Liver (tissue), 8 donors: ENCODE measurements at regions not wholly inside any gene's neighbourhood (a gene's known extent, or its start where the extent isn't known, plus 50 kb on each side); places are given as distances from the start of the nearest gene placed in this dataset.

Experiments
- DNase-seq: peaks from one replicate; pipeline ENCODE4 v3.0.0-alpha.2; 2017; ENCODE audit warnings: low spot score
- H3K27ac ChIP-seq, 2 donors: one replicate each; pipeline ENCODE4 v1.7.0; 2013; ENCODE audit warnings: inconsistent platforms in 2 of 2, low read length in 2 of 2, control low read depth in 1 of 2, low read depth in 1 of 2, mild to moderate bottlenecking in 1 of 2
- H3K27me3 ChIP-seq, 4 donors: one replicate each; pipeline versions ENCODE4 v1.6.1 to v1.7.0; 2013; ENCODE audit warnings: low read length in 3 of 4, inconsistent platforms in 1 of 4, mild to moderate bottlenecking in 1 of 4, moderate library complexity in 1 of 4; ENCODE audit not compliant: control insufficient read depth in 4 of 4, insufficient read depth in 4 of 4
- H3K36me3 ChIP-seq, 4 donors: one replicate each; pipeline versions ENCODE4 v1.6.1 to v1.7.0; 2013; ENCODE audit warnings: low read length in 3 of 4, mild to moderate bottlenecking in 3 of 4, low read depth in 1 of 4, moderate library complexity in 1 of 4; ENCODE audit not compliant: control insufficient read depth in 4 of 4, insufficient read depth in 3 of 4
- H3K4me1 ChIP-seq, 4 donors: one replicate each; pipeline versions ENCODE4 v1.6.1 to v1.7.0; 2013; ENCODE audit warnings: low read length in 3 of 4, mild to moderate bottlenecking in 3 of 4, moderate library complexity in 1 of 4; ENCODE audit not compliant: control insufficient read depth in 4 of 4, insufficient read depth in 4 of 4
- H3K4me3 ChIP-seq, 3 donors: one replicate each; pipeline versions ENCODE4 v1.6.1 to v1.7.0; 2013; ENCODE audit warnings: low read length in 3 of 3, control low read depth in 1 of 3, low read depth in 1 of 3, mild to moderate bottlenecking in 1 of 3
- H3K9ac ChIP-seq, 2 donors: one replicate each; pipeline ENCODE4 v1.7.0; 2013; ENCODE audit warnings: low read length in 2 of 2, mild to moderate bottlenecking in 2 of 2, moderate library complexity in 2 of 2, control low read depth in 1 of 2, low read depth in 1 of 2
- H3K9me3 ChIP-seq, 4 donors: one replicate each; pipeline versions ENCODE4 v1.6.1 to v1.7.0; 2013; ENCODE audit warnings: low read length in 3 of 4; ENCODE audit not compliant: control insufficient read depth in 4 of 4
- EGR1 ChIP-seq, 2 donors: IDR thresholded peaks; 2 replicates each; pipeline ENCODE4 v1.6.1; 2016 to 2018; ENCODE audit warnings: antibody characterized with exemption in 2 of 2, low read depth in 2 of 2
- FOXA1 ChIP-seq: IDR thresholded peaks from 2 replicates; pipeline ENCODE4 v1.6.1; 2016; ENCODE audit warnings: antibody characterized with exemption
- FOXA2 ChIP-seq: IDR thresholded peaks from 2 replicates; pipeline ENCODE4 v1.6.1; 2016; ENCODE audit warnings: antibody characterized with exemption
- GABPA ChIP-seq, 2 donors: IDR thresholded peaks in 1 of 2; conservative IDR thresholded peaks in 1 of 2; 2 replicates each; pipeline ENCODE4 v1.6.1; 2016; ENCODE audit warnings: antibody characterized with exemption in 2 of 2, mild to moderate bottlenecking in 1 of 2, moderate library complexity in 1 of 2
- HNF4A ChIP-seq, 2 donors: conservative IDR thresholded peaks; 2 replicates each; pipeline ENCODE4 v1.6.1; 2016; ENCODE audit warnings: antibody characterized with exemption in 2 of 2, mild to moderate bottlenecking in 2 of 2
- HNF4G ChIP-seq: IDR thresholded peaks from 2 replicates; pipeline ENCODE4 v1.6.1; 2016; ENCODE audit warnings: antibody characterized with exemption
- JUND ChIP-seq, 2 donors: IDR thresholded peaks; 2 replicates each; pipeline ENCODE4 v1.6.1; 2016; ENCODE audit warnings: antibody characterized with exemption in 2 of 2
- NR2F2 ChIP-seq: IDR thresholded peaks from 2 replicates; pipeline ENCODE4 v1.6.1; 2016; ENCODE audit warnings: antibody characterized with exemption
- RAD21 ChIP-seq, 2 donors: IDR thresholded peaks; 2 replicates each; pipeline ENCODE4 v1.6.1; 2016; ENCODE audit warnings: antibody characterized with exemption in 2 of 2, mild to moderate bottlenecking in 2 of 2
- RXRA ChIP-seq, 2 donors: IDR thresholded peaks; 2 replicates each; pipeline ENCODE4 v1.6.1; 2017 to 2018; ENCODE audit warnings: antibody characterized with exemption in 2 of 2, mild to moderate bottlenecking in 1 of 2
- SP1 ChIP-seq: IDR thresholded peaks from 2 replicates; pipeline ENCODE4 v1.6.1; 2018; ENCODE audit warnings: antibody characterized with exemption, mild to moderate bottlenecking
- TAF1 ChIP-seq: conservative IDR thresholded peaks from 2 replicates; pipeline ENCODE4 v1.6.1; 2016; ENCODE audit warnings: antibody characterized with exemption, mild to moderate bottlenecking
- YY1 ChIP-seq: IDR thresholded peaks from 2 replicates; pipeline ENCODE4 v1.6.1; 2016; ENCODE audit warnings: antibody characterized with exemption, mild to moderate bottlenecking
- WGBS: extraction: QIAGEN DNeasy Blood & Tissue Kit; methylation state at CpG from one replicate; pipeline ENCODE4 v1.1.7; 2013; 5-methylcytosine and 5-hydroxymethylcytosine counted together
- TF ChIP-seq, protein P1 (sequence below): fragments of 150-350 bp; IDR thresholded peaks from 2 replicates; pipeline ENCODE4 v1.5.1; 2017; ENCODE audit warnings: improper control_type of control experiment, low read depth, low read length; ENCODE audit not compliant: missing input control
- TF ChIP-seq, protein P2 (sequence below): IDR thresholded peaks from 2 replicates; pipeline ENCODE4 v1.6.1; 2016; ENCODE audit warnings: antibody characterized with exemption
- TF ChIP-seq, protein P3 (sequence below): IDR thresholded peaks from 2 replicates; pipeline ENCODE4 v1.6.1; 2016; ENCODE audit warnings: antibody characterized with exemption
- TF ChIP-seq, protein P4 (sequence below): IDR thresholded peaks from 2 replicates; pipeline ENCODE4 v1.6.1; 2016; ENCODE audit warnings: antibody characterized with exemption, mild to moderate bottlenecking
- TF ChIP-seq, protein P5 (sequence below): IDR thresholded peaks from 2 replicates; pipeline ENCODE4 v1.6.1; 2016; ENCODE audit warnings: antibody characterized with exemption
- donor health status: healthy.
- donor health status: healthy.
- donor health status: healthy.
- donor health status: healthy.
- donor health status: healthy.

DNA sequence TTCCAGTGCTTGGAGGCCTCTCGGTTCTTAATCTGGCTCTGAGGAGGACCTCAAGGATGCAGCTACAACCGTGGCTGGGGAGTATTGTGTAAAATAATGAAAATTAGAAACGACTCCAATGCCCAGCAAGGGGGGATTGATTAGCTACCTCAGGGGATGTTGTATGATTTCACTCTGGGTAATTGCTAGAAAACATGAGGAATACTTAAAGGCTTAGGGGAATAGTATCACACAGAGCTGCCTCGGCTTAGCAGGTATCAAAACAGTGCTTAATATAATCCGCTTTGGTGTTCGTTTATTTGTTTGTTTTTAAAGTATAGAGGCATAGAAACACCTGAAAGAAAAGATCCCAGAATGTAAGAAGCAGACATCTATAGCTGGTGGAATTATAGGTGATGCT lies 102.5 kb downstream of the INHBB start (continued):
- TF ChIP-seq, protein P1, sequence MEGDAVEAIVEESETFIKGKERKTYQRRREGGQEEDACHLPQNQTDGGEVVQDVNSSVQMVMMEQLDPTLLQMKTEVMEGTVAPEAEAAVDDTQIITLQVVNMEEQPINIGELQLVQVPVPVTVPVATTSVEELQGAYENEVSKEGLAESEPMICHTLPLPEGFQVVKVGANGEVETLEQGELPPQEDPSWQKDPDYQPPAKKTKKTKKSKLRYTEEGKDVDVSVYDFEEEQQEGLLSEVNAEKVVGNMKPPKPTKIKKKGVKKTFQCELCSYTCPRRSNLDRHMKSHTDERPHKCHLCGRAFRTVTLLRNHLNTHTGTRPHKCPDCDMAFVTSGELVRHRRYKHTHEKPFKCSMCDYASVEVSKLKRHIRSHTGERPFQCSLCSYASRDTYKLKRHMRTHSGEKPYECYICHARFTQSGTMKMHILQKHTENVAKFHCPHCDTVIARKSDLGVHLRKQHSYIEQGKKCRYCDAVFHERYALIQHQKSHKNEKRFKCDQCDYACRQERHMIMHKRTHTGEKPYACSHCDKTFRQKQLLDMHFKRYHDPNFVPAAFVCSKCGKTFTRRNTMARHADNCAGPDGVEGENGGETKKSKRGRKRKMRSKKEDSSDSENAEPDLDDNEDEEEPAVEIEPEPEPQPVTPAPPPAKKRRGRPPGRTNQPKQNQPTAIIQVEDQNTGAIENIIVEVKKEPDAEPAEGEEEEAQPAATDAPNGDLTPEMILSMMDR, result no peak
- TF ChIP-seq, protein P2, sequence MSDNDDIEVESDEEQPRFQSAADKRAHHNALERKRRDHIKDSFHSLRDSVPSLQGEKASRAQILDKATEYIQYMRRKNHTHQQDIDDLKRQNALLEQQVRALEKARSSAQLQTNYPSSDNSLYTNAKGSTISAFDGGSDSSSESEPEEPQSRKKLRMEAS, result no peak
- TF ChIP-seq JUND (IDR thresholded peaks at IDR 0.05) (no peak), HNF4G (no peak), RXRA (IDR thresholded peaks at IDR 0.05) (no peak)
- TF ChIP-seq, protein P3, sequence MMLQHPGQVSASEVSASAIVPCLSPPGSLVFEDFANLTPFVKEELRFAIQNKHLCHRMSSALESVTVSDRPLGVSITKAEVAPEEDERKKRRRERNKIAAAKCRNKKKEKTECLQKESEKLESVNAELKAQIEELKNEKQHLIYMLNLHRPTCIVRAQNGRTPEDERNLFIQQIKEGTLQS, result no peak

DNA sequence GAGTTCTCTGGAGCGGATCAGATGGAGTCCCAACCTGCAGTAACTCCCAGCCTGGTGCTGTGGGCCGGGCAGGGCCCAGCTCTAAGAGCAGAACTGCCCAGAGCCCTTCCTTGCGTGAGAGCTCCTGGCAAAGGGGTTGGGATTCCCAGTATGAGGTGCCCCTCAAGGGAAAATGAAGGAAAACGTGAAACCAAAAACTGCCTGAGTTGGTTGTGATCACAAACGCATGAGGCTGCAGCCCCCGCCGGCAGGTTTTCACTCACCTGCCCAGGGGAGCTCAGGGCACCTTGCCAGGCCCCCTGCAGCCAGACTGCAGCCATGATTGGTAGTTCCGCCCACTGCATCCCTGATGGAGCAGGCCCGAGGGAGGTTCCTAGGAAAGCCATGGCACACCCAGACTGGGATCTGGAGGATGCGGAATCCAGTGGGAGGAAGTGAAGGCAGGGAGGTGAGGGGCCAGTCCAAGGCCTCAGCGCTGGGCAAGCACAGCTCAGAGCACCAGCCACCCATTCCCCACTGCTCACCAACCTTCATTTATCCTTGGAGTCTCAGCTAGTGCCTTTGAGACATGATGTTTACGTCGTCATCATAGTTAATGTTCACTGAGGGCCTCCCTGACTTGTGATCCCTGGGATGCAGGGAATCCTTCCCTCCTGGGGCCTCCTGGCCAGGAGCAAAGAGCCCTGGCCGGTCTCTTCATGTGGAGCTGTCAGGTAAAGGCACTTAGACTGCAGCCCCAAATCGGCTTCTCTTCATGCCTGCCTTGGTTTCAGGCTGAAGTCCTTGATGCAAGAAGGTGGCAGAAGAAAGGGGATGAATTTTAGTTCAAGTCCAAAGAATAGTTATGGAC lies 103.2 kb downstream of the INHBB start:
- H3K9me3 ChIP-seq, result no peaks in the 10 kb centered on the region
- no peak overlapping the region for H3K9ac ChIP-seq
- no peaks in the 10 kb centered on the region for H3K27me3 ChIP-seq
- H3K36me3 ChIP-seq, result no peaks in the 10 kb centered on the region
- H3K27ac ChIP-seq, result no peak overlapping the region
- H3K4me3 ChIP-seq, result no peak overlapping the region
- TF ChIP-seq, protein P2, result no peak
- no peak for TF ChIP-seq FOXA1
- no peak for TF ChIP-seq RXRA (IDR thresholded peaks at IDR 0.05)
- TF ChIP-seq, protein P3, result no peak
- TF ChIP-seq TAF1, result no peak
- TF ChIP-seq SP1, result no peak
- no peak for TF ChIP-seq HNF4A (conservative IDR thresholded peaks at IDR 0.05)
- TF ChIP-seq EGR1 (IDR thresholded peaks at IDR 0.05; ENCODE audit: low read depth in 2 of 2), result no peak
- TF ChIP-seq, protein P1, result no peak
- TF ChIP-seq NR2F2, result no peak
- no peak for TF ChIP-seq JUND (IDR thresholded peaks at IDR 0.05)
- TF ChIP-seq, protein P4, sequence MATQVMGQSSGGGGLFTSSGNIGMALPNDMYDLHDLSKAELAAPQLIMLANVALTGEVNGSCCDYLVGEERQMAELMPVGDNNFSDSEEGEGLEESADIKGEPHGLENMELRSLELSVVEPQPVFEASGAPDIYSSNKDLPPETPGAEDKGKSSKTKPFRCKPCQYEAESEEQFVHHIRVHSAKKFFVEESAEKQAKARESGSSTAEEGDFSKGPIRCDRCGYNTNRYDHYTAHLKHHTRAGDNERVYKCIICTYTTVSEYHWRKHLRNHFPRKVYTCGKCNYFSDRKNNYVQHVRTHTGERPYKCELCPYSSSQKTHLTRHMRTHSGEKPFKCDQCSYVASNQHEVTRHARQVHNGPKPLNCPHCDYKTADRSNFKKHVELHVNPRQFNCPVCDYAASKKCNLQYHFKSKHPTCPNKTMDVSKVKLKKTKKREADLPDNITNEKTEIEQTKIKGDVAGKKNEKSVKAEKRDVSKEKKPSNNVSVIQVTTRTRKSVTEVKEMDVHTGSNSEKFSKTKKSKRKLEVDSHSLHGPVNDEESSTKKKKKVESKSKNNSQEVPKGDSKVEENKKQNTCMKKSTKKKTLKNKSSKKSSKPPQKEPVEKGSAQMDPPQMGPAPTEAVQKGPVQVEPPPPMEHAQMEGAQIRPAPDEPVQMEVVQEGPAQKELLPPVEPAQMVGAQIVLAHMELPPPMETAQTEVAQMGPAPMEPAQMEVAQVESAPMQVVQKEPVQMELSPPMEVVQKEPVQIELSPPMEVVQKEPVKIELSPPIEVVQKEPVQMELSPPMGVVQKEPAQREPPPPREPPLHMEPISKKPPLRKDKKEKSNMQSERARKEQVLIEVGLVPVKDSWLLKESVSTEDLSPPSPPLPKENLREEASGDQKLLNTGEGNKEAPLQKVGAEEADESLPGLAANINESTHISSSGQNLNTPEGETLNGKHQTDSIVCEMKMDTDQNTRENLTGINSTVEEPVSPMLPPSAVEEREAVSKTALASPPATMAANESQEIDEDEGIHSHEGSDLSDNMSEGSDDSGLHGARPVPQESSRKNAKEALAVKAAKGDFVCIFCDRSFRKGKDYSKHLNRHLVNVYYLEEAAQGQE, result no peak
- no peak for TF ChIP-seq FOXA2
- TF ChIP-seq, protein P5, sequence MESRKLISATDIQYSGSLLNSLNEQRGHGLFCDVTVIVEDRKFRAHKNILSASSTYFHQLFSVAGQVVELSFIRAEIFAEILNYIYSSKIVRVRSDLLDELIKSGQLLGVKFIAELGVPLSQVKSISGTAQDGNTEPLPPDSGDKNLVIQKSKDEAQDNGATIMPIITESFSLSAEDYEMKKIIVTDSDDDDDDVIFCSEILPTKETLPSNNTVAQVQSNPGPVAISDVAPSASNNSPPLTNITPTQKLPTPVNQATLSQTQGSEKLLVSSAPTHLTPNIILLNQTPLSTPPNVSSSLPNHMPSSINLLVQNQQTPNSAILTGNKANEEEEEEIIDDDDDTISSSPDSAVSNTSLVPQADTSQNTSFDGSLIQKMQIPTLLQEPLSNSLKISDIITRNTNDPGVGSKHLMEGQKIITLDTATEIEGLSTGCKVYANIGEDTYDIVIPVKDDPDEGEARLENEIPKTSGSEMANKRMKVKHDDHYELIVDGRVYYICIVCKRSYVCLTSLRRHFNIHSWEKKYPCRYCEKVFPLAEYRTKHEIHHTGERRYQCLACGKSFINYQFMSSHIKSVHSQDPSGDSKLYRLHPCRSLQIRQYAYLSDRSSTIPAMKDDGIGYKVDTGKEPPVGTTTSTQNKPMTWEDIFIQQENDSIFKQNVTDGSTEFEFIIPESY, result no peak
- no peak for TF ChIP-seq YY1
- no peak for TF ChIP-seq GABPA (IDR thresholded peaks at IDR 0.05 in 1 of 2, conservative IDR thresholded peaks at IDR 0.05 in 1 of 2)
- no peak for TF ChIP-seq RAD21 (IDR thresholded peaks at IDR 0.05)
- TF ChIP-seq HNF4G, result no peak
- 92% methylated on average over 15 of the region's 15 CpGs for WGBS
- DNase-seq, result no peak
- H3K4me1 ChIP-seq, result no peaks in the 10 kb centered on the region
